ENCODE measurements at regions not wholly inside any gene's neighbourhood (a gene's known extent, or its start where the extent isn't known, plus 50 kb on each side); places are given as distances from the start of the nearest gene placed in this dataset.
A peak's percentile ranks its signal among the peaks of the same experiment; 100 is the strongest.

GRCh38 chr9:88651682-88652633, 117.0 kb downstream of the NXNL2 start:
- H3K36me3 ChIP-seq (ENCODE audit: control insufficient read depth in 4 of 4, insufficient read depth in 3 of 4, low read depth in 1 of 4, low read length in 3 of 4), result no peaks in the 10 kb centered on the region
- H3K9me3 ChIP-seq (ENCODE audit: control insufficient read depth in 4 of 4, low read length in 3 of 4), result no peaks in the 10 kb centered on the region
- no peak overlapping the region for H3K4me3 ChIP-seq (ENCODE audit: low read depth in 1 of 3, low read length in 3 of 3)
- H3K27ac ChIP-seq (ENCODE audit: low read depth in 1 of 2, low read length in 2 of 2), result peak overlapping the region; percentile 18 to 41
- 74% methylated on average over 10 of the region's 10 CpGs for WGBS
- no peak for DNase-seq (ENCODE audit: low spot score)
- TF ChIP-seq RAD21 (IDR thresholded peaks at IDR 0.05), result peak in 1 of 2 donors; percentile 30
- TF ChIP-seq, protein P1, sequence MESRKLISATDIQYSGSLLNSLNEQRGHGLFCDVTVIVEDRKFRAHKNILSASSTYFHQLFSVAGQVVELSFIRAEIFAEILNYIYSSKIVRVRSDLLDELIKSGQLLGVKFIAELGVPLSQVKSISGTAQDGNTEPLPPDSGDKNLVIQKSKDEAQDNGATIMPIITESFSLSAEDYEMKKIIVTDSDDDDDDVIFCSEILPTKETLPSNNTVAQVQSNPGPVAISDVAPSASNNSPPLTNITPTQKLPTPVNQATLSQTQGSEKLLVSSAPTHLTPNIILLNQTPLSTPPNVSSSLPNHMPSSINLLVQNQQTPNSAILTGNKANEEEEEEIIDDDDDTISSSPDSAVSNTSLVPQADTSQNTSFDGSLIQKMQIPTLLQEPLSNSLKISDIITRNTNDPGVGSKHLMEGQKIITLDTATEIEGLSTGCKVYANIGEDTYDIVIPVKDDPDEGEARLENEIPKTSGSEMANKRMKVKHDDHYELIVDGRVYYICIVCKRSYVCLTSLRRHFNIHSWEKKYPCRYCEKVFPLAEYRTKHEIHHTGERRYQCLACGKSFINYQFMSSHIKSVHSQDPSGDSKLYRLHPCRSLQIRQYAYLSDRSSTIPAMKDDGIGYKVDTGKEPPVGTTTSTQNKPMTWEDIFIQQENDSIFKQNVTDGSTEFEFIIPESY (IDR thresholded peaks at IDR 0.05), result no peak
- peaks cover 0 to 3% (median 0%) of the 10 kb centered on the region in 4 donors for H3K27me3 ChIP-seq (ENCODE audit: control insufficient read depth in 4 of 4, insufficient read depth in 4 of 4, low read length in 3 of 4)
- H3K9ac ChIP-seq (ENCODE audit: low read depth in 1 of 2, low read length in 2 of 2), result no peak overlapping the region
- no peaks in the 10 kb centered on the region for H3K4me1 ChIP-seq (ENCODE audit: control insufficient read depth in 4 of 4, insufficient read depth in 4 of 4, low read length in 3 of 4)

- H3K36me3 ChIP-seq (ENCODE audit: control insufficient read depth in 4 of 4, insufficient read depth in 3 of 4, low read depth in 1 of 4, low read length in 3 of 4), result no peaks in the 10 kb centered on the region
- H3K4me1 ChIP-seq (ENCODE audit: control insufficient read depth in 4 of 4, insufficient read depth in 4 of 4, low read length in 3 of 4), result no peaks in the 10 kb centered on the region
- H3K9me3 ChIP-seq (ENCODE audit: control insufficient read depth in 4 of 4, low read length in 3 of 4), result no peaks in the 10 kb centered on the region
- peak overlapping the region; percentile 18 to 41 for H3K27ac ChIP-seq (ENCODE audit: low read depth in 1 of 2, low read length in 2 of 2)
- H3K9ac ChIP-seq (ENCODE audit: low read depth in 1 of 2, low read length in 2 of 2), result no peak overlapping the region
- WGBS, result 80% methylated on average over 1 of the region's 1 CpG
- H3K4me3 ChIP-seq (ENCODE audit: low read depth in 1 of 3, low read length in 3 of 3), result no peak overlapping the region
- DNase-seq (ENCODE audit: low spot score), result no peak
- no peak for TF ChIP-seq TAF1 (conservative IDR thresholded peaks at IDR 0.05)
- no peak for TF ChIP-seq RXRA (IDR thresholded peaks at IDR 0.05)
- TF ChIP-seq FOXA2 (IDR thresholded peaks at IDR 0.05), result no peak
- TF ChIP-seq SP1 (IDR thresholded peaks at IDR 0.05), result no peak
- TF ChIP-seq, protein P2, sequence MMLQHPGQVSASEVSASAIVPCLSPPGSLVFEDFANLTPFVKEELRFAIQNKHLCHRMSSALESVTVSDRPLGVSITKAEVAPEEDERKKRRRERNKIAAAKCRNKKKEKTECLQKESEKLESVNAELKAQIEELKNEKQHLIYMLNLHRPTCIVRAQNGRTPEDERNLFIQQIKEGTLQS (IDR thresholded peaks at IDR 0.05), result no peak
- TF ChIP-seq RAD21 (IDR thresholded peaks at IDR 0.05), result no peak
- TF ChIP-seq MAX (IDR thresholded peaks at IDR 0.05), result no peak
- no peak for TF ChIP-seq CTCF (IDR thresholded peaks at IDR 0.05; ENCODE audit: low read depth, low read length, missing input control)
- no peak for TF ChIP-seq GABPA (IDR thresholded peaks at IDR 0.05 in 1 of 2, conservative IDR thresholded peaks at IDR 0.05 in 1 of 2)
- no peak for TF ChIP-seq HNF4G (IDR thresholded peaks at IDR 0.05)
- no peak for TF ChIP-seq NR2F2 (IDR thresholded peaks at IDR 0.05)
- TF ChIP-seq, protein P3, sequence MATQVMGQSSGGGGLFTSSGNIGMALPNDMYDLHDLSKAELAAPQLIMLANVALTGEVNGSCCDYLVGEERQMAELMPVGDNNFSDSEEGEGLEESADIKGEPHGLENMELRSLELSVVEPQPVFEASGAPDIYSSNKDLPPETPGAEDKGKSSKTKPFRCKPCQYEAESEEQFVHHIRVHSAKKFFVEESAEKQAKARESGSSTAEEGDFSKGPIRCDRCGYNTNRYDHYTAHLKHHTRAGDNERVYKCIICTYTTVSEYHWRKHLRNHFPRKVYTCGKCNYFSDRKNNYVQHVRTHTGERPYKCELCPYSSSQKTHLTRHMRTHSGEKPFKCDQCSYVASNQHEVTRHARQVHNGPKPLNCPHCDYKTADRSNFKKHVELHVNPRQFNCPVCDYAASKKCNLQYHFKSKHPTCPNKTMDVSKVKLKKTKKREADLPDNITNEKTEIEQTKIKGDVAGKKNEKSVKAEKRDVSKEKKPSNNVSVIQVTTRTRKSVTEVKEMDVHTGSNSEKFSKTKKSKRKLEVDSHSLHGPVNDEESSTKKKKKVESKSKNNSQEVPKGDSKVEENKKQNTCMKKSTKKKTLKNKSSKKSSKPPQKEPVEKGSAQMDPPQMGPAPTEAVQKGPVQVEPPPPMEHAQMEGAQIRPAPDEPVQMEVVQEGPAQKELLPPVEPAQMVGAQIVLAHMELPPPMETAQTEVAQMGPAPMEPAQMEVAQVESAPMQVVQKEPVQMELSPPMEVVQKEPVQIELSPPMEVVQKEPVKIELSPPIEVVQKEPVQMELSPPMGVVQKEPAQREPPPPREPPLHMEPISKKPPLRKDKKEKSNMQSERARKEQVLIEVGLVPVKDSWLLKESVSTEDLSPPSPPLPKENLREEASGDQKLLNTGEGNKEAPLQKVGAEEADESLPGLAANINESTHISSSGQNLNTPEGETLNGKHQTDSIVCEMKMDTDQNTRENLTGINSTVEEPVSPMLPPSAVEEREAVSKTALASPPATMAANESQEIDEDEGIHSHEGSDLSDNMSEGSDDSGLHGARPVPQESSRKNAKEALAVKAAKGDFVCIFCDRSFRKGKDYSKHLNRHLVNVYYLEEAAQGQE (IDR thresholded peaks at IDR 0.05), result no peak
- no peak for TF ChIP-seq EGR1 (IDR thresholded peaks at IDR 0.05; ENCODE audit: low read depth in 2 of 2)
- TF ChIP-seq FOXA1 (IDR thresholded peaks at IDR 0.05), result no peak
- TF ChIP-seq, protein P1 (IDR thresholded peaks at IDR 0.05), result no peak
- TF ChIP-seq HNF4A (conservative IDR thresholded peaks at IDR 0.05), result no peak
- TF ChIP-seq JUND (IDR thresholded peaks at IDR 0.05), result no peak
- no peak for TF ChIP-seq YY1 (IDR thresholded peaks at IDR 0.05)
- H3K27me3 ChIP-seq (ENCODE audit: control insufficient read depth in 4 of 4, insufficient read depth in 4 of 4, low read length in 3 of 4), result peaks cover 0 to 3% (median 0%) of the 10 kb centered on the region in 4 donors
These were observed 117.9 kb downstream of the NXNL2 start for GRCh38 chr9:88652876-88653275.

Data from liver (tissue), 8 donors.